DND-41 (cell line): ENCODE measurements at regions not wholly inside any gene's neighbourhood (a gene's known extent, or its start where the extent isn't known, plus 50 kb on each side); places are given as distances from the start of the nearest gene placed in this dataset.

Experiments used
- ATAC-seq: fragments of 200-7000 bp; cut with Tn5 transposase; 3 replicates; pipeline ENCODE4 v1.9.1; 2021; ENCODE audit warnings: low read depth; ENCODE audit not compliant: insufficient read depth
- DNase-seq: peaks from one replicate; pipeline ENCODE4 v3.0.0-alpha.2; 2020
- H2AFZ ChIP-seq: 2 replicates; pipeline ENCODE4 v1.6.0; 2012; ENCODE audit warnings: low read depth, low read length
- H3K27ac ChIP-seq: 2 replicates; pipeline ENCODE4 v1.5.1; 2012; ENCODE audit warnings: low read length, inconsistent platforms
- H3K27me3 ChIP-seq: fragments of 200-600 bp; sonication (generic); 2 replicates; pipeline ENCODE4 v1.6.0; 2012; ENCODE audit warnings: low read length, mild to moderate bottlenecking, inconsistent platforms; ENCODE audit not compliant: insufficient read depth, poor library complexity
- H3K36me3 ChIP-seq: 2 replicates; pipeline ENCODE4 v1.5.1; 2012; ENCODE audit warnings: low read length, inconsistent platforms; ENCODE audit not compliant: insufficient read depth
- H3K4me1 ChIP-seq: 2 replicates; pipeline ENCODE4 v1.5.1; 2012; ENCODE audit warnings: mild to moderate bottlenecking, low read length; ENCODE audit not compliant: insufficient read depth
- H3K4me2 ChIP-seq: 2 replicates; pipeline ENCODE4 v1.6.0; 2012; ENCODE audit warnings: mild to moderate bottlenecking, moderate library complexity, low read length, inconsistent platforms; ENCODE audit not compliant: insufficient read depth
- H3K4me3 ChIP-seq, 2 experiments: fragments of 200-600 bp in 1 of 2; shearing (Covaris generic) in 1 of 2; 2 replicates each; pipeline ENCODE4 v1.5.1; 2012 to 2016; ENCODE audit warnings: inconsistent platforms in 2 of 2, low read length in 2 of 2, mild to moderate bottlenecking in 2 of 2, low read depth in 1 of 2, moderate library complexity in 1 of 2
- H3K79me2 ChIP-seq: 2 replicates; pipeline ENCODE4 v1.6.0; 2012; ENCODE audit warnings: low read length, inconsistent platforms; ENCODE audit not compliant: insufficient read depth
- H3K9ac ChIP-seq: 2 replicates; pipeline ENCODE4 v1.6.0; 2012; ENCODE audit warnings: low read depth, mild to moderate bottlenecking, inconsistent platforms, low read length, moderate library complexity
- H3K9me3 ChIP-seq: 2 replicates; pipeline ENCODE4 v1.5.1; 2012; ENCODE audit warnings: low read length, moderate library complexity, mild to moderate bottlenecking, inconsistent platforms; ENCODE audit not compliant: insufficient read depth, severe bottlenecking
- H4K20me1 ChIP-seq: 2 replicates; pipeline ENCODE4 v1.6.0; 2012; ENCODE audit warnings: low read length; ENCODE audit not compliant: insufficient read depth
- EZH2 ChIP-seq: IDR thresholded peaks from 3 replicates; pipeline ENCODE4 v1.6.1; 2012; ENCODE audit warnings: borderline replicate concordance, low read depth, mild to moderate bottlenecking, moderate library complexity, low read length, inconsistent platforms; ENCODE audit not compliant: severe bottlenecking
- TF ChIP-seq, protein P1 (sequence below): IDR thresholded peaks from 2 replicates; pipeline ENCODE4 v1.5.1; 2012; ENCODE audit warnings: borderline replicate concordance, low read length, moderate library complexity, mild to moderate bottlenecking; ENCODE audit not compliant: poor library complexity, severe bottlenecking; ENCODE audit errors: extremely low read depth

DNA sequence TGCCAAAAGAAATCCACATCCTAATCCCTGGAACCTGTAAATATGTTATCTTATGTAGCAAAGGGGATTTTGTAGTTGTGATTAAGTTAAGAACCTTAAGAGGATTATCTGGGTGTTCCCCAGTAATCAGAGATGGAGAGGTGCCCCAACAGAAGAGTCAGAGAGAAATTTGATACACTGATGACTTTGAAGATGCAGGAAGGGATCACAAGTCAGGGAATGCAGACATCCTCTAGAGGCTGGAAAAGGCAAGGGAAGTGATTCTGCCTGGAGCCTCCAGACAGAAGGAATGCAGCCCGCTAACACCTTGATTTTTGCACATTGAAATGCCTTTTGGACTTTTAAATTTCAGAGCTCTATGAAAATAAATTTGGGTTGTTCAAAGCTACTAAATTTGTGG lies 531.7 kb downstream of the DNAJB9 start:
- Histone ChIP-seq H3K4me2 (no peak overlapping the region), H3K27me3 (no peaks in the 10 kb centered on the region), H2AFZ (no peak overlapping the region), H3K4me1 (no peaks in the 10 kb centered on the region), H3K9me3 (no peaks in the 10 kb centered on the region), H3K27ac (no peak overlapping the region), H4K20me1 (no peaks in the 10 kb centered on the region), H3K79me2 (no peaks in the 10 kb centered on the region), H3K9ac (no peak overlapping the region), H3K4me3 (no peak overlapping the region), H3K36me3 (no peaks in the 10 kb centered on the region)
- TF ChIP-seq, protein P1, sequence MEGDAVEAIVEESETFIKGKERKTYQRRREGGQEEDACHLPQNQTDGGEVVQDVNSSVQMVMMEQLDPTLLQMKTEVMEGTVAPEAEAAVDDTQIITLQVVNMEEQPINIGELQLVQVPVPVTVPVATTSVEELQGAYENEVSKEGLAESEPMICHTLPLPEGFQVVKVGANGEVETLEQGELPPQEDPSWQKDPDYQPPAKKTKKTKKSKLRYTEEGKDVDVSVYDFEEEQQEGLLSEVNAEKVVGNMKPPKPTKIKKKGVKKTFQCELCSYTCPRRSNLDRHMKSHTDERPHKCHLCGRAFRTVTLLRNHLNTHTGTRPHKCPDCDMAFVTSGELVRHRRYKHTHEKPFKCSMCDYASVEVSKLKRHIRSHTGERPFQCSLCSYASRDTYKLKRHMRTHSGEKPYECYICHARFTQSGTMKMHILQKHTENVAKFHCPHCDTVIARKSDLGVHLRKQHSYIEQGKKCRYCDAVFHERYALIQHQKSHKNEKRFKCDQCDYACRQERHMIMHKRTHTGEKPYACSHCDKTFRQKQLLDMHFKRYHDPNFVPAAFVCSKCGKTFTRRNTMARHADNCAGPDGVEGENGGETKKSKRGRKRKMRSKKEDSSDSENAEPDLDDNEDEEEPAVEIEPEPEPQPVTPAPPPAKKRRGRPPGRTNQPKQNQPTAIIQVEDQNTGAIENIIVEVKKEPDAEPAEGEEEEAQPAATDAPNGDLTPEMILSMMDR: no peak
- no peak for TF ChIP-seq EZH2
- ATAC-seq (no peak), DNase-seq (no peak)

DNA sequence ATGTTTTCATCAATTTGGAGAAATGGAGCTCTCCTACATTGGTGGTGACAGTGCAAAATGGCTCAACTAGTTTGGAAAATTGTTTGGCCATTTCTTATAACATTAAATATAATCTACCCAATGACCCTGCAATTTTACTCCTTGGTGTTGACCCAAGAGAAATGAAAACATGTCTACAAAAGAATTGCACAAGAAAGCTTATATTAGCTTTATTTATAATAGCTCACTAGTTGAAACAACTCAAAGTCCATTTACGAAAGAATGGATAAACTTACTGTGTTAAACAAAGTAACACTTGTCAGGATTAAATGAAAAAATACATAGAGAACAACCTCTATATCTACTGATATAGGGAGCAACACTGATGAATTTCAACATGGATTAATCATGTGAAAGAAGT lies 539.9 kb downstream of the DNAJB9 start:
- DNase-seq: no peak
- TF ChIP-seq EZH2: no peak
- TF ChIP-seq, protein P1: no peak
- H3K4me1 ChIP-seq: no peaks in the 10 kb centered on the region
- no peaks in the 10 kb centered on the region for H3K79me2 ChIP-seq
- H3K9me3 ChIP-seq: no peaks in the 10 kb centered on the region
- H3K27me3 ChIP-seq: no peaks in the 10 kb centered on the region
- no peaks in the 10 kb centered on the region for H4K20me1 ChIP-seq
- H3K4me2 ChIP-seq: no peak overlapping the region
- H3K9ac ChIP-seq: no peak overlapping the region
- H3K4me3 ChIP-seq: no peak overlapping the region
- H3K27ac ChIP-seq: no peak overlapping the region
- H2AFZ ChIP-seq: no peak overlapping the region
- no peak for ATAC-seq
- no peaks in the 10 kb centered on the region for H3K36me3 ChIP-seq

DNA sequence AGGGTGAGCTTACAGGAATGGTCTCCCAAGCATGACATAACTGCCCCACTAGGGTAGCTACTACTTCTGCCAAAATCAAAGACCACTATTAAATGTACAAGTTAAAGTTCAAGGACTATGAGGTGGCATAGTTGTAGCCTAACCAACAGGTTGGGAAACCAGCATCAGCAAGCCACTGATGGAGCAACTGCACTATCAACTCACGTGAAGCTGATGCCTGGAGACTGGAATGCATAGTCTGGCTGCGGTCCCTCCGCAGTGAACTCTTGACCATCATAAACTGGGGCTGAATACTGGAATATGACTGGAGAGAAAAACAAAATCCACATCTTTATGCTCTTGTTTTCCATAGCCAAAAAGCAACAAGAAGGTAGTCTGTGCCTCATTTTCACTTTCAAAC lies 541.4 kb downstream of the DNAJB9 start:
- Histone ChIP-seq H2AFZ (no peak overlapping the region), H3K9ac (no peak overlapping the region), H3K4me1 (no peaks in the 10 kb centered on the region), H4K20me1 (no peaks in the 10 kb centered on the region), H3K79me2 (no peaks in the 10 kb centered on the region), H3K27me3 (no peaks in the 10 kb centered on the region), H3K4me2 (no peak overlapping the region), H3K4me3 (no peak overlapping the region), H3K36me3 (no peaks in the 10 kb centered on the region), H3K27ac (no peak overlapping the region), H3K9me3 (no peaks in the 10 kb centered on the region)
- no peak for DNase-seq
- ATAC-seq: no peak
- no peak for TF ChIP-seq EZH2
- TF ChIP-seq, protein P1: no peak

DNA sequence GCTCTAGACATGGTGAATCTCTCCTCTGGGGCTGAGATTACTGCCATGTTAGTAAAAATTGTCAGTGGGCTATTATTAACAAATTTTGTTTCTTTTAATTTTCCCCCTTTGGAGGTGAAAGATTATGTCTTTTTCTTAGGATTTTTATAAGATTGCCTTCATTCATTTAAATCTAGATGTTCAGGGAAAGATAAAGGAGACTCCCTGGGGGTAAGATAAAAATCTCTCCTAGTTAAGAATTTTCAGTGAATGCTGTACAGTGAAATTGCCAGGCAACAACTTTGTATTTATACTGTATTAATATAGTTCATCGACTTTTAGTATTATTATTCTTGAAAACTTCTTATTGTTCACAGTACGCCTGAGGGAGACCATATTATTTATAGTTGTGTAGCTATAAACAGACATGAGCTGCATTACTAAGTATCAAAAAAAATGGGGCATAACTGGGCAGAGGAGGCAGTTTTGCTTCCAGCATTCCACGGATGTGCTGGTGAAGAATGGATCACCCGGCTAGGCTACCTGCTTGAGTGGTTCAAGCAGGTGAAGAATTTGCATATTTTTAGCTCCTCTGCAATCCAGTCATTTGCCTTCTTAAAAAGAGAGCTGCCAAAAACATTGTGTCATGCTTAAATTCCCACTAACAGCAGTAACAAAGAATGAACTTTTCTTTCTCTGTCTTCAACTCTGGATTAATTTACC lies 552.1 kb downstream of the DNAJB9 start:
- ATAC-seq (no peak), DNase-seq (no peak)
- Histone ChIP-seq H3K9me3 (no peaks in the 10 kb centered on the region), H3K4me1 (no peaks in the 10 kb centered on the region), H3K4me3 (no peak overlapping the region), H3K27me3 (no peaks in the 10 kb centered on the region), H3K9ac (no peak overlapping the region), H3K27ac (no peak overlapping the region), H3K36me3 (no peaks in the 10 kb centered on the region), H3K79me2 (no peaks in the 10 kb centered on the region), H4K20me1 (no peaks in the 10 kb centered on the region), H3K4me2 (no peak overlapping the region), H2AFZ (no peak overlapping the region)
- TF ChIP-seq, protein P1: no peak
- TF ChIP-seq EZH2: no peak
